Epithelial cell of prostate (primary cell): ENCODE measurements at regions not wholly inside any gene's neighbourhood (a gene's known extent, or its start where the extent isn't known, plus 50 kb on each side); places are given as distances from the start of the nearest gene placed in this dataset.

ENCODE experiments used
- DNase-seq: peaks from one replicate; pipeline ENCODE4 v3.0.0-alpha.2; 2011; ENCODE audit warnings: low read depth, low spot score
- H3K27ac ChIP-seq: fragments of 450-650 bp; 2 replicates; pipeline ENCODE4 v1.5.1; 2017; ENCODE audit warnings: mild to moderate bottlenecking

DNA sequence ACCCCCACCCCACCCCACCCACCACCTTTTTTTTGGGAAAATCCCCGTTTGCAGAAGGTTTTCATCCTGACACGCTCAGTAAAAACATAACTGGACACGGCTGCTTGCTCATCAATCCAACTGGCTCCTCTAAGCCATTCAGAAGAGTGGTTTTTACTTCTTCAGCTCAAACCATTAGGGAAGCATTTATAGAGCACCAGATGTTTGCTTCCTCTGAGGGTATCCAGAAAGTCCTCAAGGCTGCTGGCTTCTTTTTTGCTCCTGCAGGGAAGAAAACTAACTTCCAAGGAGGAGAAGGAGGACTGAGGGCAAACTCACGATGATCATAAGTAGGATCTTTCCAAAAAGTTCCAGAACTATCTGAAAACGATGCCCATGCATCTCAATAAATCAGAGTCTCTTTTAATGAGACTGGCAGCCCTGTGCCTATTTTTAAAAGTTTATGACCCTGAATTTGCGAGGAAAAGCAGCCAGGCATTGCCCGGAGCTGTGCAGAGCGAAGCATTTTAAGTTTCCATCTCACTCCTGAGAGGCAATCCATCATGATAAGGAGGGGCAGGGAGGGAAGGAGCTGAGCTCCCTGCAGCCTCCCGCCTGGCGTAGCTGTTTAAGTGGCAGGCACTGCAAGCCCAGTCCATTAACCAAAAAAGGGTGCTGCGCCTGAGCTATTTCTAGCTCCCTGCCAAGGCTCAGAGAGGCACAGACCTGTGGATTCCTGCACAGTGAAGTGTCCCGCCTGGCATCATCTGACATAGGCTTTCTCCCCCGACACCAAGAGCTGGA, 146.3 kb upstream of the FOXF1 start:
- no peak for DNase-seq

DNA sequence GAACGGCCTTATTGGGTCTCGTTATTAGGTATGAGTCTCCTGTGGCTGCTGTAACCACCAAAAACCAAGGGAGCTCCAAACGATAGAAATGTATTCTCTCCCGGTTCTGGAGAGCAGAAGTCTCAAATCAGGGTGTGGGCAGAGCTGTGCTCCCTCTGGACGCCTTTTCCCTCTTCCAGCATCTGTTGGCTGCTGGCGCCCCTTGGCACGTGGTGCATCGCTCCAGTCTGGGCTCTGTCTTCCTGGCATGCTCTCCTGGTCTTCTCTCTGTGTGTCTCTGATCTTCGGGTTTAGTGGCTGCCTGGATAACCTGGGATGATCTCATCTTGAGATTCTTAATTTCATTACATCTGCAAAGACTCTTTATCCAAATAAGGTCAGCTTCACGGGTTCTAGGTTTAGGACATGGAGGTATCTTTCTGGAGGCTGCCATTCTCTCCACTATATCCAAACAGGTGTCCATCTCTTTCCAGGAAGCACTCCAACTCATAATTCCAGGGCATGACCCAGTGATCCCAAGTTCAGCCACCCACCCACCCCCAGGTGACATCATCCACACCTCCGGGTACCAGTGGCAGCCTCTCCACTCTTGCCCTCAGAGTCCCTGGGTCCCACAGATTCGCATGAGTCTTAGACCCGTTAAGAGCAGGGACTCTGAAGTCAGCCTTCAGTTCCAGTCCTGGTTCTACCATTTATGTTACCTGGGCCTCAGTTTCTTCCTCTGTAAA, 145.5 kb upstream of the FOXF1 start:
- no peak for DNase-seq
- no peak overlapping the region for H3K27ac ChIP-seq

More for the DNA sequence above, 146.3 kb upstream of the FOXF1 start:
- H3K27ac ChIP-seq: no peak overlapping the region

DNA sequence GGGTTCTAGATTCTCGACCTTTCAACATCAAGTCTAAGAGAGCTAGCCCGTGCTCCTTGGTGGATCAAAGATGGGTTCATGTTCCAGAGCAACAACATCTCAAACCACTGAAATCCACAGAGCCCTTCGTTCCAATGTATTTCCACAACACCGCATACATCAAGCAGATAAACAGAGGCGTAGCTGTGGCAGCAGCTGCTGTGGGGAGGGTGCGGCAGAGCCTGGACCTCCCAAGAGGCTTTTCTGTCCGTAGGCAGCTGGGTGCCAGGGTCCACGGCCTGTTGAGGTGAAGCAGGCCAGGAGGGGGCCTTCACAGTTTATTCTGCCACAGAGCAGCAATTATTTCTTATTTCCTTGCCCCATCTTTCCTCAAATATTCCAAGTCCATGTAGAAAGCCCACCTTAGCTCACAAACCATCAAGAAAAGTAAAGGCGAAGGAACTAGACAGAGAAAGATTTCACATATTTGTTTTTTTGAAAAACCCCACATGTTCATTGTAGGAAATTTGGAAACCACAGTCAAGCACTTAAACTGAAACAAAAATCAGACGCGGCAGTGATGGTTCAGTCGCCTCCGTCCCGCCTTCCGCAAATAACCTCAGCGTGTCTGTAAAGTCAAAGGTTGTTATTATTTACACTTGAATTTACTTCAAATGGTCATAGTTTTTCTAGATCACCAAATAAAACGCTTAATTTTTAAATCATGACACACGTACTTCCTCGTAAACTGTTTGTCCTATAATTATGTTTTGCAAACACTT, 144.6 kb upstream of the FOXF1 start:
- DNase-seq: no peak
- H3K27ac ChIP-seq: no peak overlapping the region

DNA sequence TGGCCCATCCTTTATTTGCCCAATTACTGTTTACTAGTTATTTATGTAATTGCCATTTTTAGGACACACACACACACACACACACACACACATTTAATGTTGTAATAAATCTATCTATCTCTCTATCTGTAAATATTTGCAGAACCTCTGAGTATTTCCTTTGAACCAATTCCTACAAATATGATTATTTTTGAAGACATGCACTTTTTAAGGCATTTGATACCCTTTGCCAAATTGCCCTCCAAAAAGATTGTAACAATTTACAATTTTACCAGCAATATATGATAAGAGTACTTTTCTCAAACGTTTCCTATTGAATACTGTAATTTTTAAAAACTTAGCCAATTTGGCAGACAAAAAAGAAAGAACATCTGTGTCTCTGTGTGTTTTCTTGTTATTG, 143.8 kb upstream of the FOXF1 start:
- no peak for DNase-seq

GRCh38 chr16:86367291-86368072, 142.8 kb upstream of the FOXF1 start:
- H3K27ac ChIP-seq: no peak overlapping the region
- no peak for DNase-seq

More for the DNA sequence above, 143.8 kb upstream of the FOXF1 start:
- H3K27ac ChIP-seq: no peak overlapping the region

- no peak overlapping the region for H3K27ac ChIP-seq
- DNase-seq: no peak
Measured at GRCh38 chr16:86368261-86368660, 142.1 kb upstream of the FOXF1 start.

GRCh38 chr16:86370062-86370461, 140.3 kb upstream of the FOXF1 start:
- no peak overlapping the region for H3K27ac ChIP-seq
- DNase-seq: no peak

GRCh38 chr16:86371083-86371803, 139.1 kb upstream of the FOXF1 start:
- H3K27ac ChIP-seq: no peak overlapping the region
- DNase-seq: no peak

DNA sequence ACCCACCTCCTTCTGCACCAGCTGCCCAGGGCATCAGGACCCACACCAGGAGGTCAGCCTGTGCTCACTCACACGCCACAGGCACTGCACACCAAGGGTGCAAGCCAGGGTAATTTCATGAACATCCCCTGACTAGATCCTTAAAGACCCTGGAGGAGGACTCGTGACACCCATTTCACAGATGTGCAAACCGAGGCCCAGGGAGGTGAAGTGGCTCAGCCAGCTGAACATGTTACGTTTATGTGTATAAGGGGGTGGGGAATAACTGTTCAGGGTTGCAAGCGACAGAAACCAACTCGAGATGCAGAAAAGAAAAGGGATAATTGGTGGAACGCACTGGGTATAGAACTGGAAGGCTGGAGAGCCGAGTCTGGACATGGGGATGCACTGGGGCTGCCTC, 138.1 kb upstream of the FOXF1 start:
- no peak for DNase-seq
- no peak overlapping the region for H3K27ac ChIP-seq

DNA sequence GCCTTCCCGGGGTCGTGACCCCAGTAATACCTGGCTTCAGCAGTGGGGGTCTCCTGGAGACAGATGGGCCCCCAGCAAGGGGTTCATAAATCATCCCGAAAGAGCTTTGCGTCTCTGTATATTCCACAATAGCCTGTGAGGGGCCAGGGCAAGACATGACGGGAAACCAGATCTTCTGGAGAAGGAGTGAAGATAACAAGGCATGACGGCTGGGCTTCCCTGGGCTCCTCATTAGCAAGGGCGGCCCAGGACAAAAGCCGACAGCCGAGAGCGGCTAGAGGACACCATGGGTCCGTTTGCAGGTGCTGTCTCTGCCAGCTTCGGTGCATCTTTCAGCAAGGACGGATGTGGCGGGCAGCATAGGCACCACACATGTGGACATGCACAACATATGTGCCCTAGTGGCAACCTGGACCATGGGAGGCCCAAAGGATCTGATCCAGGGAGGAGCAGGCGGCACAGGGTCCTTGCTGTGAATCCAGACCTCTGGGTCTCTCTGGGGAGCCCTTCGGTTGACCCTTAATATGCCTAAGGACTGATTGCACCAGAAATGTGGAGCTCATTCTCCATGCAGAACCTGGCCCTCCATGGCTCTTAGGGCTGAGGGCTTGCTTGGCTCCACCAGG, 136.9 kb upstream of the FOXF1 start:
- no peak overlapping the region for H3K27ac ChIP-seq
- DNase-seq: no peak

DNA sequence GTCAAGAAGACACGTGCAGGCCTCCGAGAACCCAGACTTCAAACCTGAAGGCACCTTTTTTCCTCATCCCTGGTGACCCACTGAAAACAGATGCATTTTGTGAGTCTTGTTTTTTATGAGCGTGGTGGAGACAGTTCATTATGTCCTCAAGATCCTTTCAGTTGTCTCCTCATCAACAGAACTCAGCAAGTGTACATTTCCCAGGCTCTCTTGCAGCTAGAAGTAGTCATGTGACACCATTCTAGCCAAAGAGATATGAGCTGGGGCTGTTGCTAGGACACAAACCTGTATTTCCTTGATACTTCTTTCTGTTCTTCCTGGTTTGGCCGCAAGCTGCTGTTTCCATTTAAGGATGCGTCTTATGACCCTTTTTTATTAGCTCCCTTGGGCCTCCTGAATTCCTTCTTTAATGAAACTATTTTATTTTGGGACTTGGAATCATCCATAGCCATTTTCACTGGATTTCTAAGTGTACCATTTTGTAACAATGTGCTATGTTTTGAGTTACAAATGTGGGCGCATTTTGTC, 135.7 kb upstream of the FOXF1 start:
- no peak overlapping the region for H3K27ac ChIP-seq
- no peak for DNase-seq

DNA sequence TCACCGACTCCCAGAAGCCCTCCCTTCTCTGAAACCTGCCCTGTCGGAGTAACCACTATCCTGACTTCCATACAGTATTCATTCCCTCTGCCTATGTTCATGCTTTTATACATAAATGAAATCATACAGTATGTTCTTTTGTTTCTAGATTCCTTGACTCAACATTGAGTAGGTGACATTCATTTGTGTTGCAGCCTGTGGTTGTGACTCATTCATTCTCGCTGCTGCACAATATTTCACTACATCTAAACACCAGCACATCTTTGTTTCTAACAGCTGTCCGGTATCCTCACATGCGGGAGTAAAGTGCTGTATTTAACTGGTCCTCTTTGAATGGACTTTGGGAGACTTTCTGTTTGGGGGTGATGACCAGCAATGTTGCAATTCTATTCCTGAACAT, 135.0 kb upstream of the FOXF1 start:
- no peak for DNase-seq

DNA sequence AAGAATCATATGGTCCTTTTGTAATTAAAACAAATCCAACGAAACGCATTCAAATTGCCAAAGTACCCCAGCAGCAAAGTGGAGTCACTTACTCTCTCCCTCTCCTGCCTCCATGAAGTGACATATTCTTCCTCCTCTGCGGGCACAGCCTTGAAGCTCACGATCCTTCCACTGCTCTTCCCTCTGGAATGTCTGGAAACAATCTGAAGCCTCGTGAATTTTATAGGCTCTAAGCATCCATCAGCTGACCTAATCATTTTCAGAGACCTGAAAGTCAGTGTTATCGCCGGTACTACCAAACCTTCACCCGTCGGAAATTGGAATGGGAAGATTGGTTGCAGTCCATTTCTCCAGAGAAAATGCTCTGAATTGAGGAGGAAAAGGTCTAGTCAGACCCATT, 134.5 kb upstream of the FOXF1 start:
- DNase-seq: no peak
- H3K27ac ChIP-seq: no peak overlapping the region

More for the DNA sequence above, 135.0 kb upstream of the FOXF1 start:
- no peak overlapping the region for H3K27ac ChIP-seq

DNA sequence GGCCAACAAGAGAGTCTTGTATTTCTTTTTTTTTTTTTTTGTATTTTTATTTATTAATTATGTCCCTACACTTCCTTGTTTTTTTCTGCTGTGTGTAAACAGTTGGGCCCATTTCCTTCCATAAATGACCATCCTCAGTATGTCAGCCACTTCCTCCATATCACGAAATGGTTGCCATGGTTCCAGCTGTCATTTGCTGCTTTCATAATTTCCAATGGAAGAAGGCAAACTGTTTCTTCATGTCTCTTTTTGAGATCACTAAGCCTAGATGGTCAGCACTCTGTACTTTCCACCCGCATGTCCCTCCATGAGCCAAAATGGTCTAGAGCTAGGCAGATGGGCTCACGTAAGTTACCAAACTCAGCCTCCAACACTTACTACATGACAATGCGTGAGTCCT, 133.5 kb upstream of the FOXF1 start:
- DNase-seq: no peak
- no peak overlapping the region for H3K27ac ChIP-seq

DNA sequence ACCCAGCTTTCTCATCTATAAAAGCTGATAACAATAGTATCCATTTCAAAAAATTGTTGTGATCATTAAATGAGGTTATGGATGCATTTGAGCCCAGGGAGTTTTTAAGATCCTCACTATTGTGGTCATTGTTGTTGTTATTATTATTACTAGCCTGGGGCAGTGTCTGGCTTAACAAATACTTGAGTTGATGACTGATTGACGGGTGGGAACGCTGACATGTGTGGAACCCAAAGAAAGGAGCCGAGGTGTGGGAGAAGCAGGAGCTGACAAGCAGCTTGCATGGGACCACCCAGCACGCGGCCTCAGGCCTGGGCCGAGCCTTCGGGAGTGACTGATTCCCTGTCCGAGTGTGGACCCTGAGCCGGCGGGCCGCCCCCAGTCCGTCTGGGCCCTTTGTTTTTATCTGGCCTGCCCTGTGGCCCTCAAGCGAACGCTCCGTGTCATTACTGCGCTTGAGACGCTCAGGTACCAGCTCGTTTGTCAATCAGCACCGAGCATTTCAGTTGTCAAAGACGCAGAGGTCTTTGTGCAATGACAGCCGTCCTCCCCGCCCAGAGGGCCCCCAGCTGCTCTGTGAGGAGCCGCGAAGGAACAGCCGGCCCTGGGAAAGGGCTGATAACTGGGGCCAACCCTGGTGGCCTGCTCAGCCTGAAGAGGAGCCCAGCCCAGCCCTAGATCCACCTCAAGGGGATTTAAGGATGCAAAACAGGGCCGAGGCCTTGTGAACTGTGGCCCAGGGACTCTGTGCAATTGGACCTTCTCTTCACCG, 132.9 kb upstream of the FOXF1 start:
- no peak for DNase-seq
- no peak overlapping the region for H3K27ac ChIP-seq

GRCh38 chr16:86378128-86378527, 132.2 kb upstream of the FOXF1 start:
- H3K27ac ChIP-seq: no peak overlapping the region
- no peak for DNase-seq

GRCh38 chr16:86378831-86379504, 131.4 kb upstream of the FOXF1 start:
- no peak overlapping the region for H3K27ac ChIP-seq
- no peak for DNase-seq

GRCh38 chr16:86379505-86379846, 130.9 kb upstream of the FOXF1 start:
- no peak for DNase-seq
- no peak overlapping the region for H3K27ac ChIP-seq
